Effector memory CD4-positive, alpha-beta T cell (primary cell): ENCODE measurements at regions not wholly inside any gene's neighbourhood (a gene's known extent, or its start where the extent isn't known, plus 50 kb on each side); places are given as distances from the start of the nearest gene placed in this dataset.

Source experiments
- DNase-seq, 3 donors: peaks; one replicate each; pipeline ENCODE4 v3.0.0-alpha.2; 2020
- H3K27ac ChIP-seq: 2 replicates; pipeline ENCODE4 v1.7.0; 2013; ENCODE audit warnings: mild to moderate bottlenecking, low read length, moderate library complexity; ENCODE audit not compliant: insufficient read depth, poor library complexity, severe bottlenecking
- H3K27me3 ChIP-seq: replicated peaks from 2 replicates; pipeline ENCODE4 v1.7.0; 2013; ENCODE audit warnings: mild to moderate bottlenecking, low read length; ENCODE audit not compliant: insufficient read depth, control insufficient read depth, poor library complexity, severe bottlenecking
- H3K36me3 ChIP-seq: 2 replicates; pipeline ENCODE4 v1.7.0; 2013; ENCODE audit warnings: mild to moderate bottlenecking, low read length, moderate library complexity; ENCODE audit not compliant: control insufficient read depth, insufficient read depth
- H3K4me1 ChIP-seq: 2 replicates; pipeline ENCODE4 v1.7.0; 2013; ENCODE audit warnings: low read length, mild to moderate bottlenecking; ENCODE audit not compliant: control insufficient read depth, insufficient read depth, poor library complexity, severe bottlenecking
- H3K4me3 ChIP-seq: 2 replicates; pipeline ENCODE4 v1.7.0; 2013; ENCODE audit warnings: low read length, low read depth, mild to moderate bottlenecking; ENCODE audit not compliant: insufficient read depth, poor library complexity, severe bottlenecking
- H3K9me3 ChIP-seq: 2 replicates; pipeline ENCODE4 v1.7.0; 2013; ENCODE audit warnings: mild to moderate bottlenecking, low read length, moderate library complexity; ENCODE audit not compliant: control insufficient read depth

GRCh38 chr4:24143741-24144140 is 253.9 kb upstream of the PPARGC1A start:
- Histone ChIP-seq H3K4me1 (no peaks in the 10 kb centered on the region), H3K27me3 (no peaks in the 10 kb centered on the region), H3K4me3 (no peak overlapping the region), H3K36me3 (no peaks in the 10 kb centered on the region), H3K9me3 (no peaks in the 10 kb centered on the region), H3K27ac (no peak overlapping the region)
- DNase-seq, result no peak

GRCh38 chr4:24141836-24142235 is 252.0 kb upstream of the PPARGC1A start:
- DNase-seq, result no peak
- H3K9me3 ChIP-seq, result no peaks in the 10 kb centered on the region
- H3K4me3 ChIP-seq, result no peak overlapping the region
- H3K27me3 ChIP-seq, result no peaks in the 10 kb centered on the region
- H3K4me1 ChIP-seq, result no peaks in the 10 kb centered on the region
- no peak overlapping the region for H3K27ac ChIP-seq
- H3K36me3 ChIP-seq, result no peaks in the 10 kb centered on the region

GRCh38 chr4:24140892-24141291 is 251.0 kb upstream of the PPARGC1A start:
- H3K27ac ChIP-seq, result no peak overlapping the region
- H3K27me3 ChIP-seq, result no peaks in the 10 kb centered on the region
- no peak overlapping the region for H3K4me3 ChIP-seq
- no peak for DNase-seq
- H3K9me3 ChIP-seq, result no peaks in the 10 kb centered on the region
- no peaks in the 10 kb centered on the region for H3K4me1 ChIP-seq
- no peaks in the 10 kb centered on the region for H3K36me3 ChIP-seq

GRCh38 chr4:24137671-24138601 is 248.1 kb upstream of the PPARGC1A start:
- Histone ChIP-seq H3K4me1 (no peaks in the 10 kb centered on the region), H3K27ac (no peak overlapping the region), H3K4me3 (no peak overlapping the region), H3K27me3 (no peaks in the 10 kb centered on the region), H3K36me3 (no peaks in the 10 kb centered on the region), H3K9me3 (no peaks in the 10 kb centered on the region)
- no peak for DNase-seq

GRCh38 chr4:24131954-24132673 is 242.3 kb upstream of the PPARGC1A start:
- no peaks in the 10 kb centered on the region for H3K9me3 ChIP-seq
- no peak for DNase-seq
- no peaks in the 10 kb centered on the region for H3K36me3 ChIP-seq
- H3K4me3 ChIP-seq, result no peak overlapping the region
- H3K27me3 ChIP-seq, result no peaks in the 10 kb centered on the region
- H3K4me1 ChIP-seq, result no peaks in the 10 kb centered on the region
- no peak overlapping the region for H3K27ac ChIP-seq

GRCh38 chr4:24130637-24131036 is 240.8 kb upstream of the PPARGC1A start:
- no peak overlapping the region for H3K4me3 ChIP-seq
- H3K36me3 ChIP-seq, result no peaks in the 10 kb centered on the region
- no peak overlapping the region for H3K27ac ChIP-seq
- H3K4me1 ChIP-seq, result no peaks in the 10 kb centered on the region
- DNase-seq, result no peak
- H3K27me3 ChIP-seq, result no peaks in the 10 kb centered on the region
- no peaks in the 10 kb centered on the region for H3K9me3 ChIP-seq

- no peak overlapping the region for H3K27ac ChIP-seq
- H3K4me1 ChIP-seq, result no peaks in the 10 kb centered on the region
- H3K9me3 ChIP-seq, result no peaks in the 10 kb centered on the region
- H3K4me3 ChIP-seq, result no peak overlapping the region
- no peak for DNase-seq
- no peaks in the 10 kb centered on the region for H3K27me3 ChIP-seq
- H3K36me3 ChIP-seq, result no peaks in the 10 kb centered on the region
Observed at GRCh38 chr4:24126776-24127175, 236.9 kb upstream of the PPARGC1A start.

GRCh38 chr4:24121395-24122175 is 231.7 kb upstream of the PPARGC1A start:
- Histone ChIP-seq H3K27ac (no peak overlapping the region), H3K4me1 (no peaks in the 10 kb centered on the region)

GRCh38 chr4:24117975-24118374 is 228.1 kb upstream of the PPARGC1A start:
- no peak for DNase-seq
- no peaks in the 10 kb centered on the region for H3K4me1 ChIP-seq
- H3K27ac ChIP-seq, result no peak overlapping the region
- H3K36me3 ChIP-seq, result no peaks in the 10 kb centered on the region
- no peak overlapping the region for H3K4me3 ChIP-seq
- no peaks in the 10 kb centered on the region for H3K9me3 ChIP-seq
- H3K27me3 ChIP-seq, result no peaks in the 10 kb centered on the region

More at GRCh38 chr4:24121395-24122175, 231.7 kb upstream of the PPARGC1A start:
- no peaks in the 10 kb centered on the region for H3K9me3 ChIP-seq
- no peak for DNase-seq
- no peaks in the 10 kb centered on the region for H3K36me3 ChIP-seq
- H3K4me3 ChIP-seq, result no peak overlapping the region
- no peaks in the 10 kb centered on the region for H3K27me3 ChIP-seq
